Motor neuron (in vitro differentiated cells): ENCODE measurements at regions not wholly inside any gene's neighbourhood (a gene's known extent, or its start where the extent isn't known, plus 50 kb on each side); places are given as distances from the start of the nearest gene placed in this dataset.

Source experiments
- ATAC-seq, 8 experiments: fragments of 200-7000 bp; cut with Tn5 transposase; replicated peaks in 6 of 8; 2 replicates each; pipeline ENCODE4 v1.8.0; 2021; ENCODE audit warnings: mild to moderate bottlenecking in 8 of 8, moderate library complexity in 8 of 8
- H3K27ac ChIP-seq, 2 donors: fragments of 250-450 bp; sonication (Bioruptor Pico); 2 replicates each; pipeline ENCODE4 v1.9.0; 2021; ENCODE audit warnings: antibody characterized with exemption in 2 of 2, mild to moderate bottlenecking in 2 of 2, moderate library complexity in 1 of 2
- H3K4me1 ChIP-seq, 2 donors: fragments of 250-450 bp; sonication (Bioruptor Pico); replicated peaks in 1 of 2; 2 replicates each; pipeline ENCODE4 v1.6.1; 2021; ENCODE audit warnings: antibody characterized with exemption in 2 of 2, mild to moderate bottlenecking in 2 of 2, moderate library complexity in 1 of 2
- H3K4me3 ChIP-seq, 5 donors: fragments of 250-450 bp; sonication (Bioruptor Pico); 2 replicates each; pipeline ENCODE4 v1.9.0; 2021; ENCODE audit warnings: antibody characterized with exemption in 5 of 5, mild to moderate bottlenecking in 5 of 5, moderate library complexity in 4 of 5
- WGBS, 10 experiments: fragments of 450-650 bp; shearing (Covaris generic); methylation state at CpG; one replicate each; pipeline ENCODE4 v1.0.0; 2022; 5-methylcytosine and 5-hydroxymethylcytosine counted together
- in situ Hi-C, 9 experiments: fragments of 400-800 bp; cut with MboI; loops; one replicate each; pipeline ENCODE4 v1.15.0; 2021; ENCODE audit warnings: low sequenced_read_pairs in 9 of 9, low pct_unique_long_range_greater_than_20kb in 2 of 9; ENCODE audit not compliant: unreplicated experiment in 9 of 9

DNA sequence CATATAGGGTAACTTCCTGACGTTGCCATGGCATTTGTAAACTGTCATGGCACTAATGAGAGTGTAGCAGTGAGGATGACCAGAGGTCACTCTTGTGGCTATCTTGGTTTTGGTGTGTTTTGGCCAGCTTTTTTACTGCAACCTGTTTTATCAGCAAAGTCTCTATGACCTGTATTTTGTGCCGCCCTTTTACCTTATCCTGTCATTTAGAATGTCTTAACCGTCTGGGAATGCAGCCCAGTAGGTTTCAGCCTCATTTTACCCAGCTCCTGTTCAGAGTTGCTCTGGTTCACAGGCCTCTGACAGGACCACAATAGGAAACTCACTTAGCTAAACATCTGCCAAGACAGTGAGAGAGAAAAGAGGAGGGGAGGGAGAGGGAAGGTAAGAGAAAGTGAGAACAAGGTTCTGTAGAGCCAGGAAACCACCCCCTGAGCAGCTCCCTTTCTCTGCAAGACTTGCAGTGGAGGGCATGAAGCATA, 64.8 kb upstream of the PLEKHG3 start:
- Histone ChIP-seq H3K4me3 (no peak overlapping the region), H3K4me1 (peaks cover 0 to 3% of the 10 kb centered on the region in 2 donors), H3K27ac (no peak overlapping the region)
- in situ Hi-C loops: loop anchor here in 3 of 9 experiments (10.0 to 25.0 kb wide), 2 partner anchors 95 to 102 kb away; partner anchors contain the start of genes HSPA2 (in 3 of the 3) and PPP1R36 (in 3 of the 3)
- 14 to 40% (median 36%) methylated on average over 1 to 3 of the region's 3 CpGs; no CpG with 5 or more reads in 4 of the 10 experiments for WGBS, 10 experiments
- ATAC-seq: peak in 2 of 8 experiments; percentile 7 to 17

GRCh38 chr14:64640839-64641238, 63.4 kb upstream of the PLEKHG3 start:
- H3K27ac ChIP-seq: no peak overlapping the region
- H3K4me1 ChIP-seq: peaks cover 8 to 14% of the 10 kb centered on the region in 2 donors
- in situ Hi-C loops: loop anchor here in 2 of 9 experiments (25.0 kb wide), 1 partner anchor 104 kb away; the partner anchor contains the start of genes HSPA2 (in 2 of the 2) and PPP1R36 (in 2 of the 2)
- no peak overlapping the region for H3K4me3 ChIP-seq
- no peak for ATAC-seq
- WGBS, 10 experiments: 50 to 100% (median 86%) methylated on average over 1 of the region's 1 CpG; no CpG with 5 or more reads in 4 of the 10 experiments

DNA sequence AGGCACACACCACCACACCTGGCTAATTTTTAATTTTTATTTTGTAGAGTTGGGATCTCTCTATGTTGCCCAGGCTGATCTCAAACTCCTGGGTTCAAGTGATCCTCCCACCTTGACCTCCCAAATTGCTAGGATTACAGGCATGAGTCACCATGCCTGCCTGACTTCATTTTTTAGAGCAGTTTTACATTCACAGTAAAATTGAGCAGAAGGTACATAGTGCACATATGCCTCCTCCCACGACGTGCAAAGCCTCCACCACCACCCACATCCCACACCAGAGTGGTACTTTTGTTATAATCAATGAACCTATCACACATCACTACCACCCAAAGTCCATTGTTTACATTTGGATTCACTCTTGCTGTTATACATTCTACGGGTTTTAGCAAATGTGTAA, 62.5 kb upstream of the PLEKHG3 start:
- WGBS, 10 experiments: 30 to 93% (median 69%) methylated on average over 1 to 3 of the region's 3 CpGs; no CpG with 5 or more reads in 4 of the 10 experiments
- peaks cover 8 to 16% of the 10 kb centered on the region in 2 donors for H3K4me1 ChIP-seq
- in situ Hi-C loops: loop anchor here in 2 of 9 experiments (25.0 kb wide), 1 partner anchor 104 kb away; the partner anchor contains the start of genes HSPA2 (in 2 of the 2) and PPP1R36 (in 2 of the 2)
- no peak for ATAC-seq
- no peak overlapping the region for H3K4me3 ChIP-seq
- H3K27ac ChIP-seq: no peak overlapping the region

DNA sequence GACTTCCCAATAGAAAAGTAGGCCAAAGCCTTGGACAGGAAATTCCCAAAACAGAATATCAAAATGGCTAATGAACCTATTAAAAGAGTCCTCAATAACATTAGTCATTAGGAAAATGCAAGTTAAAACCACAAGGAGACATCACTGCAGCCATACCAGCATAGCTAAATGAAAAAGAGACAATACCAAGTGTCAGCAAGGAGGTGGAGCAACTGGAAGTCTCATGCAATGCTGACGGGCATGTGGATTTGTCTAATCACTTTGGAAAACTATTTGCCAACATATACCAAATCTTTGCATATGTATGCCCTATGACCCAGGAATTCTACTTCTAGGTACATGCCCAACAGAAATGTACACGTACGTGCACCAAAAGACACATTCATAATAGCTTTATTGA, 60.5 kb upstream of the PLEKHG3 start:
- no peak for ATAC-seq
- WGBS, 10 experiments: 70 to 100% (median 91%) methylated on average over 1 to 3 of the region's 3 CpGs; no CpG with 5 or more reads in 4 of the 10 experiments
- in situ Hi-C loops: loop anchor here in 2 of 9 experiments (25.0 kb wide), 1 partner anchor 106 kb away; the partner anchor contains the start of genes HSPA2 (in 2 of the 2) and PPP1R36 (in 2 of the 2)
- Histone ChIP-seq H3K4me3 (no peak overlapping the region), H3K4me1 (peaks cover 8 to 16% of the 10 kb centered on the region in 2 donors), H3K27ac (no peak overlapping the region)

- in situ Hi-C loops: loop anchor here in 2 of 9 experiments (25.0 kb wide), 1 partner anchor 107 kb away; the partner anchor contains the start of genes HSPA2 (in 2 of the 2) and PPP1R36 (in 2 of the 2)
- Histone ChIP-seq H3K4me3 (no peak overlapping the region), H3K27ac (no peak overlapping the region), H3K4me1 (peaks cover 8 to 13% of the 10 kb centered on the region in 2 donors)
- ATAC-seq: no peak
- WGBS, 10 experiments: 78 to 100% (median 90%) methylated on average over 3 to 8 of the region's 8 CpGs; no CpG with 5 or more reads in 2 of the 10 experiments
Measured at GRCh38 chr14:64644629-64645028, 59.6 kb upstream of the PLEKHG3 start.

GRCh38 chr14:64645220-64645892, 58.9 kb upstream of the PLEKHG3 start:
- in situ Hi-C loops: loop anchor here in 2 of 9 experiments (25.0 kb wide), 1 partner anchor 108 kb away; the partner anchor contains the start of genes HSPA2 (in 2 of the 2) and PPP1R36 (in 2 of the 2)
- ATAC-seq: peak; percentile 28 to 94 (median 80)
- Histone ChIP-seq H3K27ac (no peak overlapping the region), H3K4me1 (peaks cover 8 to 13% of the 10 kb centered on the region in 2 donors), H3K4me3 (no peak overlapping the region)
- 0 to 37% (median 20%) methylated on average over 1 to 8 of the region's 10 CpGs; no CpG with 5 or more reads in 1 of the 10 experiments for WGBS, 10 experiments

DNA sequence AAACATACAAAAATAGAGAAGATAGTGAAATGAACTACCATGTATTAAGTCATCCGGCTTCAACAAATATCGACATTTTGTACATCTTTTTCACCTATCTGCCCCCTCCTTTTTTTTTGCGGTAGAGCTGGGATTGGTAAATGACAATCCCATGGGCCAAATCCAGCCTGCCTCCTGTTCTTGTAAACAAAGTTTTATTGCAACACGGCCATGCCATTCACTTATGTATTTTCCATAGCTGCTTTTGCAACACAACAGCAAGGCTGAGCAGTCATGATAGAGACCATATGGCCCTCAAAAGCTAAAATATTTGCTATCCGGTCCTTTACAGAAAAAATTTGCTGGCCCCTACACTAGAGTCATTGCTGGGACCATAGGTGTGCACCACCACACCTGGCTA, 58.1 kb upstream of the PLEKHG3 start:
- 23 to 86% (median 67%) methylated on average over 1 to 5 of the region's 5 CpGs; no CpG with 5 or more reads in 1 of the 10 experiments for WGBS, 10 experiments
- H3K27ac ChIP-seq: no peak overlapping the region
- H3K4me3 ChIP-seq: no peak overlapping the region
- H3K4me1 ChIP-seq: peaks cover 8 to 13% of the 10 kb centered on the region in 2 donors
- in situ Hi-C loops: loop anchor here in 2 of 9 experiments (25.0 kb wide), 1 partner anchor 109 kb away; the partner anchor contains the start of genes HSPA2 (in 2 of the 2) and PPP1R36 (in 2 of the 2)
- ATAC-seq: no peak

DNA sequence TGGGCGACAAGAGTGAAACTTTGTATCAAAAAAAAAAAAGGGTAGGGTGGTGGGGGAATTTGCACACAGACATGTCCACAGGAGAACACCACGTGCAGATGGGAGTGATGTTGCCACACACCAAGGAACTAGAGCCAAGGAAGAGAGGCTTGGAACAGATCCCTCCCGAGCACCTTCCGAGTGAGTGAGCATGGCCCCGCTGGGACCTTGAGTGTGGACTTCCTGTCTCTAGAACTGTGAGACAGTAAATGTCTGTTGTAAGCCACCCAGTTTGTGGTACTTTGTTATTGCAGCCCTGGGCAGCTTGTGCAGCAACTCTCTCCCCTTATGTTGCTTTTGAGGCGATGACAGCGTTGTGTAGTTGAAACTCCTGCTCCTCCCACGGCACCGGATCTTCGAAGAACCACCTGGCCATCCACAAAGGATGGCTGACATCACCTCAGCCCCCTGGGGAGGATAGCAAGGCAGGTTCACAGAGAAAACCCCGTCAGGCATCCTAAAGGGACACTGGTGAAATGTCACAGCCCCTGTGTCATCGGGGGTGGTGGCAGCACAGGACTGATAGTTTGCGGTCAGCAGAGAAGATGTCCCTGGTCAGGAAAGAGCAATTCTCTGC, 54.7 kb upstream of the PLEKHG3 start:
- no peak overlapping the region for H3K4me3 ChIP-seq
- in situ Hi-C loops: loop anchor here in 2 of 9 experiments (25.0 kb wide), 1 partner anchor 112 kb away; the partner anchor contains the start of genes HSPA2 (in 2 of the 2) and PPP1R36 (in 2 of the 2)
- 0 to 93% (median 70%) methylated on average over 1 to 8 of the region's 13 CpGs; no CpG with 5 or more reads in 2 of the 10 experiments for WGBS, 10 experiments
- peaks cover 8 to 13% of the 10 kb centered on the region in 2 donors for H3K4me1 ChIP-seq
- peak in 1 of 8 experiments; percentile 6 for ATAC-seq
- no peak overlapping the region for H3K27ac ChIP-seq

DNA sequence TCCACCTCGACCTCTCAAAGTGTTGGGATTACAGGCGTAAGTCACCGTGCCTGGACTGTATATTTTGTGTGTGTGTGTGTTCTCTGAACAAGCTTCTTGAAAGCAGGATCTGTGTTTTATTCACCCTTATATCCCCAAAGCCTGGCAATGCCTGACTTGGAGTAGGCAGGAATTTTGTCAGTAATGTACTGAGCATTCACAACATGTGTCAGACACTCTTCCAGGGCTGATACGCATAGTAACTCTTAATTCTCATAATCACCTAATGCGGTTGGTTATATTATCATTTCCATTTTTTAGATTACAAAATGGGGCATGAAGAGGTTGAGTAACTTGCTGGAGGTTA, 50.4 kb upstream of the PLEKHG3 start:
- Histone ChIP-seq H3K27ac (no peak overlapping the region), H3K4me3 (no peak overlapping the region), H3K4me1 (no peaks in the 10 kb centered on the region)
- ATAC-seq: peak in 3 of 8 experiments; percentile 17 to 53 (median 45)
- in situ Hi-C loops: loop anchor here in 3 of 9 experiments (25.0 kb wide), 2 partner anchors 108 to 233 kb away; partner anchors contain the start of gene SPTB (in 1 of the 3)
- 17 to 100% (median 74%) methylated on average over 1 to 4 of the region's 5 CpGs; no CpG with 5 or more reads in 2 of the 10 experiments for WGBS, 10 experiments

- H3K4me3 ChIP-seq: no peak overlapping the region
- H3K4me1 ChIP-seq: no peaks in the 10 kb centered on the region
- in situ Hi-C loops: loop anchor here in 3 of 9 experiments (25.0 kb wide), 2 partner anchors 108 to 233 kb away; partner anchors contain the start of gene SPTB (in 1 of the 3)
- peak in 4 of 8 experiments; percentile 59 to 80 (median 70) for ATAC-seq
- 0 to 100% (median 57%) methylated on average over 1 to 5 of the region's 5 CpGs; no CpG with 5 or more reads in 1 of the 10 experiments for WGBS, 10 experiments
- H3K27ac ChIP-seq: no peak overlapping the region
Measured at GRCh38 chr14:64654246-64654900, 49.9 kb upstream of the PLEKHG3 start.
